Uterus (tissue), 2 donors: ENCODE measurements at regions not wholly inside any gene's neighbourhood (a gene's known extent, or its start where the extent isn't known, plus 50 kb on each side); places are given as distances from the start of the nearest gene placed in this dataset.

ENCODE experiments used
- CTCF ChIP-seq, 4 experiments: fragments of 200-600 bp in 2 of 4; fragments of 450-650 bp in 2 of 4; sonication (generic) in 2 of 4; IDR thresholded peaks; one replicate each; pipeline ENCODE4 v1.5.1; 2016 to 2019; ENCODE audit warnings: antibody characterized with exemption in 4 of 4, mild to moderate bottlenecking in 2 of 4, moderate library complexity in 1 of 4
- POLR2A ChIP-seq, 2 donors: fragments of 450-650 bp; IDR thresholded peaks; one replicate each; pipeline ENCODE4 v1.6.1; 2016; ENCODE audit warnings: antibody characterized with exemption in 2 of 2, mild to moderate bottlenecking in 1 of 2, moderate library complexity in 1 of 2

- TF ChIP-seq CTCF (IDR thresholded peaks at IDR 0.05): no peak
- no peak for TF ChIP-seq POLR2A (IDR thresholded peaks at IDR 0.05)
These were observed 1926.3 kb upstream of the WWC1 start for GRCh38 chr5:166365164-166365563.
